Putamen (tissue), 1 donor: ENCODE measurements at regions not wholly inside any gene's neighbourhood (a gene's known extent, or its start where the extent isn't known, plus 50 kb on each side); places are given as distances from the start of the nearest gene placed in this dataset.

ENCODE experiments used
- DNase-seq: peaks from one replicate; pipeline ENCODE4 v3.0.0-alpha.2; 2016; ENCODE audit warnings: low spot score

GRCh38 chr5:24376210-24376609, 268.6 kb downstream of the CDH10 start:
- no peak for DNase-seq

DNA sequence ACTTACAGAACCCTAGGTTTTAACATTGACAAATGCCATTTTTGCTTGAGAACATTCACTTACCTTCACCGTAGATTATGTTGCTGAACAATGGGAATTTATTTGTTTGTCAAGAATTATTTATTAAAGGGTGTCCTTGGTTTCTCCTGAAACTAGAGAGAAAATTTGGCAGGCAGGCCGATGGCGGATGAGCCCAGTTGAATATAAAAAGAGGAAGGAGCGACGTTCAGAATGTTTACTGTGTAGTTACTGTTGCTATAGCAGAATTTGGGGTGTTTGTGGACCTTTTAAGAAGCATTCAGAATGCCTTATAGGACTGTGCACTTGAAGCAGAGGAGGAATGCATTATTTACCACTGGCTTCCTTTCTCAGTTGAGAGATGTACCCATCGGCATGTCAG, 268.2 kb downstream of the CDH10 start:
- DNase-seq: no peak

DNA sequence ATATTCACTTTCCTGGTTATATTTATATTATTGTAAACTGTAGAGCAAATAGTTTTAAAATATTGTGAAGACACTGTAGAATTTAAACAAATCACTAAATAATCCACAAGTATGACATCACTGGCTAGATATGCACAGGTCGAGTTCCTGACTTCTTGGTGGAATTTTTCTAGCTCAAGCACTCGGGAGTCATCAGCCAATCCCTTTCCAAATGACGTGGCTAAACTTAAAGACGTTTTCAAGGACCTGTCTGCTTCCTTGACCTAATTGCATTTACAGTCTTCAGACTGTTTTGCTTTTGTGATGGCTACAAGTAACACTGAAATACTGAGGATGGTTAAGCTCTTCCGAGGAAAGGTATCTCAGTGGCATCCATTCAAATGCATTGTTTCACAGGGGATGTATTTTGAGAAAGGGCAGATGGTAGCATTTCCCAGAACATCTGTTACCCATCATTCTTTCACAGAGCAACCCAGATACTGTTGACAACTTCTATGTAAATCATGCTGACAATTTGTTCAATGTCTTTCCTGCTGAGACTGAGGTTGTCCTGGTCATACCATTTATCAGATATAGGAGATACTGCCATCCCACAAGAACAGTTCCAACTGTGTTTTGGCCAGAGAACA, 262.8 kb downstream of the CDH10 start:
- no peak for DNase-seq

DNA sequence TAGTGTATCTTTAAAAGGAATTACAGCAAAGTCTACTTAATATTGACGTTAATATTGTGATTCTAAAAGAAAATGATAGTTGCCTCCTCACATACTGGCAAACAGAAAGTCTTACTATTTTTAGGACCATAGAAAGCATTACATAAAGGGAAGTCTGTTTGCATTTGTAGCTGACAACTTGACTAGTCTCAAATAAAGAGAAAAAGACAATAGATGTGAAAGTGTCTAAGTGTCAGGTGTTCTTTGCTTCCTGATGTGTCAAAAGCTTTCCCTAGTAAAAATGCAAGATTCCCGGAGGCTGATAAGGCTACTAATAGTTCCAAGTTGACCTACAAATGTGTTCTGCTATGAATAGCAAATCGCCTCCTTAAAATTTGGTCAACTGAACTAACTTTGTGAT, 259.7 kb downstream of the CDH10 start:
- DNase-seq: no peak

DNA sequence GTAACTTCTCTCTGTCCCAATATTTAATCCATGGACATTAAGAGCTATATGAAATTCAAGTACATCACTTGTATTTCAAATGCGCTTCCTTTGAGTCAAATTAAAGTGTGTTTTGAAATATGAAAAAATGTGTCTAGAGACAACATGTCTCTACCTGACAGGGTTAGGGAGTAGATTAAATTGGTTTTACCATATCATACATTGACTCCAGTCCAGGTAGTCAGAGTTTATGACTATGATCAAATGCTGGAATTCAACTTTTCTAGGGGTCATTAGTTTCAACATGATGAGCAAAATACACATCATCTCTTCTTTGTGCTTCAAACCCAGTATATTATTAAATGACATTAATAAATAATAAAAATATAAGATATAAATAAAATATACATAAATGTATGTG, 259.2 kb downstream of the CDH10 start:
- no peak for DNase-seq

DNA sequence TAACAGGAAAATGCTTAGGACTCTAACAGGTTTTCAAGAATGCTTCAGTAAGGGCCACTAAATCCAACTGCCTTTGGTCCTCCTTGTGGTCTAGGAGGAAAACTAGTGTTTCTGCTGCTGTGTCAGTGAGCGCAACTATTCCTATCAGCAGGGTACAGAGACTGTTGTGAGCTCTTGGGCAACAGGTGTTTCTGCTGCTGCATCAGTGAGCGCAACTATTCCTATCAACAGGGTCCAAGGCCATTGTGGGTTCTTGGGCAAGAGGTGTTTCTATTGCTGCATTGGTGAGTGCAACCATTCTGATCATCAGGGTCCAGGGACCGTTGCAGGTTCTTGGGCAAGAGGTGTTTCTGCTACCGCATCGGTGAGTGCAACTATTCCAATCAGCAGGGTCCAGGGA, 256.3 kb downstream of the CDH10 start:
- no peak for DNase-seq

DNA sequence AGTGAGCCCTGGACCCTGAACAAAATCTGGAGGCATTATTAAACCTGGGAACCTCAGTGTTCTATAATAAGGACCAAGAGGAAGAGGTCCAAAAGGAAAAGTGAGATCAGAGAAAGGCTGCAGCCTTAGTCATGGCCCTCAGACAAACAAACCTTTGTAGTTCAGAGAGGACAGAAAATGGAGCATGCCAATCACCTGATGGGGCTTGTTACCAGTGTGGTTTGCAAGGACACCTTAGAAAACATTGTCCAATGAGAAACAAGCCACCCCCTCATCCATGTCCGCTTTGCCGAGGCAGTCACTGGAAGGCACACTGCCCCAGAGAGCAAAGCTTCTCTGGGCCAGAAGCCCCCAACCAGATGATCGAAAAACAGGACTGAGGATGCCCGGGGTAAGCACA, 254.8 kb downstream of the CDH10 start:
- DNase-seq: no peak

- DNase-seq: no peak
Measured at GRCh38 chr5:24391816-24392215, 253.0 kb downstream of the CDH10 start.

GRCh38 chr5:24397601-24398000, 247.2 kb downstream of the CDH10 start:
- DNase-seq: no peak

- DNase-seq: no peak
Measured at GRCh38 chr5:24401773-24402172, 243.0 kb downstream of the CDH10 start.

- DNase-seq: no peak
Measured at GRCh38 chr5:24407466-24407865, 237.3 kb downstream of the CDH10 start.

DNA sequence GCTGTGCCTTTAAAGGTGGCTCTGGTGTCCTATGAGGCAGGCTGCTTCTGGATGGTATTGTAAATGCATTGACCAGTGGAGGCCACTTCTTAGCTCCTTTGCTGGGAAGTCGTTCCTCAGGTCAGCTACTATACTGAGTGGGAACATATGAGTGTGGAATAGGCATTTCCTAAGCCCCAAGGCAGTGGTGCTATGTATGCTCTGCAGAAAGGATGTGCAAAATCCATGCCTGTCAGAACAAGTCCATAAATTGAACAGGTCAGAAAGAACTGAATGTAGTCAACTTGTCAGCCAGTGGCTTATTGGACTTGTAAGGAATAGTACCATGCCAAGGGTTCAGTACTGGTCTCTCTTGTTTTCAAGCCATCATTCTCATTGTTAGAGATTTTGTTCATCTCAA, 216.4 kb downstream of the CDH10 start:
- DNase-seq: no peak

DNA sequence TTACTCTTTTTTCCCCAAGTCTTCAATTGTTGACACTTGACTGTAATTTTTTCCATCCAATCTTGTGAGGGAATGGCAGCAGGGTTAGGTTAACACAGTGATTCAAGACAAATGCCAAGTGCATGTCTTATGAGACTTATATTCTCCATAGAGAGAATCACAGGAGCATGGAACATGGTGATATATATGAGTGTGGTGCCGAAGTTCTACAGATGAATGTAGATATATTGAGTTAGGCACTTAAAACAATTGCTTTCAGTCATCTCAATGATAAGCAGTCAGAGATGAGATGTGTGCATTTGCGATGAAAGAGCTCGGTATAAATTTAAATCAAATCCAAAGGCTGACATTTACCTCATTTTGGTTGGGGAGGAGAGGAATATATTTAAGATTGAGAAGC, 211.2 kb downstream of the CDH10 start:
- no peak for DNase-seq
